Thoracic aorta (tissue), 2 donors: ENCODE measurements at regions not wholly inside any gene's neighbourhood (a gene's known extent, or its start where the extent isn't known, plus 50 kb on each side); places are given as distances from the start of the nearest gene placed in this dataset.

Experiments used
- ATAC-seq: fragments of 150-250 bp; one replicate; pipeline ENCODE4 v1.8.0; 2017; ENCODE audit warnings: low read depth; ENCODE audit not compliant: insufficient number of reproducible peaks, low FRiP score
- DNase-seq: peaks from one replicate; pipeline ENCODE4 v3.0.0-alpha.2; 2020; ENCODE audit warnings: low spot score
- H3K27ac ChIP-seq, 2 donors: fragments of 200-600 bp; sonication (generic); 1 replicate in 1 of 2; 2 replicates in 1 of 2; pipeline ENCODE4 v1.5.1; 2016; ENCODE audit warnings: mild to moderate bottlenecking in 2 of 2, moderate library complexity in 2 of 2
- H3K27me3 ChIP-seq: fragments of 200-600 bp; sonication (generic); replicated peaks from 2 replicates; pipeline ENCODE4 v1.6.0; 2016; ENCODE audit warnings: mild to moderate bottlenecking; ENCODE audit not compliant: insufficient read depth
- H3K36me3 ChIP-seq: fragments of 200-600 bp; sonication (generic); one replicate; pipeline ENCODE4 v1.5.1; 2016
- H3K4me1 ChIP-seq, 2 donors: fragments of 200-600 bp; sonication (generic); 1 replicate in 1 of 2; 2 replicates in 1 of 2; pipeline versions ENCODE4 v1.5.1 to v1.6.0; 2016; ENCODE audit warnings: low read depth in 2 of 2, mild to moderate bottlenecking in 1 of 2; ENCODE audit not compliant: control insufficient read depth in 1 of 2
- H3K4me3 ChIP-seq: fragments of 200-600 bp; sonication (generic); 2 replicates; pipeline ENCODE4 v1.5.1; 2016; ENCODE audit warnings: mild to moderate bottlenecking
- H3K9me3 ChIP-seq: fragments of 200-600 bp; sonication (generic); 2 replicates; pipeline ENCODE4 v1.5.1; 2016
- TF ChIP-seq, protein P1 (sequence below): fragments of 200-600 bp; sonication (generic); IDR thresholded peaks from one replicate; pipeline ENCODE4 v1.5.1; 2019; ENCODE audit warnings: antibody characterized with exemption

DNA sequence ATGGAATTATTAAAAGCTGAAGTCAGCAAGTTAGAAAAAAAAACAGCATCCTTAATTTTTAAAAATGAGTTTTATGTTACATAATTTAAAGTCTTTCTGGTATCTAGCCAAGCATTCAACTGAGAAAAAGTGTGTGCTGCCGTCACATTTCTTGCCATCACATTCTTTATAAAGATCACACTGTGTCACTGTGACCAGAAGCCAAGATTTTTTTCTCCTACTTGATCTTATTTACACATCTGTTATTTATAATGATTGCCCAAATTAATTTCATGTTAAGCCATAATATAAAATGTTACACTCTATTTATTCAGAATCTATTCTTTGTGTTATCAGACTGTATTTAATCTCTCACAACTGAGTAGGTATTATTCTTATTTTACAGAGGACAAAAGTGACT, 1603.7 kb downstream of the PLA2G4A start:
- Histone ChIP-seq H3K9me3 (no peaks in the 10 kb centered on the region), H3K4me1 (no peaks in the 10 kb centered on the region), H3K27me3 (no peaks in the 10 kb centered on the region), H3K4me3 (no peak overlapping the region), H3K36me3 (no peaks in the 10 kb centered on the region), H3K27ac (no peak overlapping the region)
- TF ChIP-seq, protein P1, sequence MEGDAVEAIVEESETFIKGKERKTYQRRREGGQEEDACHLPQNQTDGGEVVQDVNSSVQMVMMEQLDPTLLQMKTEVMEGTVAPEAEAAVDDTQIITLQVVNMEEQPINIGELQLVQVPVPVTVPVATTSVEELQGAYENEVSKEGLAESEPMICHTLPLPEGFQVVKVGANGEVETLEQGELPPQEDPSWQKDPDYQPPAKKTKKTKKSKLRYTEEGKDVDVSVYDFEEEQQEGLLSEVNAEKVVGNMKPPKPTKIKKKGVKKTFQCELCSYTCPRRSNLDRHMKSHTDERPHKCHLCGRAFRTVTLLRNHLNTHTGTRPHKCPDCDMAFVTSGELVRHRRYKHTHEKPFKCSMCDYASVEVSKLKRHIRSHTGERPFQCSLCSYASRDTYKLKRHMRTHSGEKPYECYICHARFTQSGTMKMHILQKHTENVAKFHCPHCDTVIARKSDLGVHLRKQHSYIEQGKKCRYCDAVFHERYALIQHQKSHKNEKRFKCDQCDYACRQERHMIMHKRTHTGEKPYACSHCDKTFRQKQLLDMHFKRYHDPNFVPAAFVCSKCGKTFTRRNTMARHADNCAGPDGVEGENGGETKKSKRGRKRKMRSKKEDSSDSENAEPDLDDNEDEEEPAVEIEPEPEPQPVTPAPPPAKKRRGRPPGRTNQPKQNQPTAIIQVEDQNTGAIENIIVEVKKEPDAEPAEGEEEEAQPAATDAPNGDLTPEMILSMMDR, result no peak
- ATAC-seq, result no peak
- no peak for DNase-seq

DNA sequence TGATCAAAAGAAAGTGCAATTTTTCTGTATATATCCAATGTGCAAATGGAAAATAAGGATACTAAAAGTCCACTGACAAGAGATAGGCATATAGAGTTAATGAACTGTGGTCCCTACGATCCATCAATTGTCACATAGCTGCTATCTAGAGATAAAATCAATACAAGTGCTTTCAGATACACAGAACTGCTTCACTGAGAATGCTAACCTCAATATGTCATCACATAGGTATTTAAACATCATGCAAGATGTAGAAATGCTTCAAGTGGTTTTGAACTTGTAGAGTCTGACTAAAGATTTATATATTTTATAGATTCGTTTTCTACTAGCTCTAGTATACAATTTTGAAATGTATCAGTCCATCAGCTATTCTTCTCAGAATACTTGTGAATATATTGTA, 1604.7 kb downstream of the PLA2G4A start:
- TF ChIP-seq, protein P1, result no peak
- Histone ChIP-seq H3K27me3 (no peaks in the 10 kb centered on the region), H3K9me3 (no peaks in the 10 kb centered on the region), H3K36me3 (no peaks in the 10 kb centered on the region), H3K4me3 (no peak overlapping the region), H3K27ac (no peak overlapping the region), H3K4me1 (no peaks in the 10 kb centered on the region)
- ATAC-seq (no peak), DNase-seq (no peak)

DNA sequence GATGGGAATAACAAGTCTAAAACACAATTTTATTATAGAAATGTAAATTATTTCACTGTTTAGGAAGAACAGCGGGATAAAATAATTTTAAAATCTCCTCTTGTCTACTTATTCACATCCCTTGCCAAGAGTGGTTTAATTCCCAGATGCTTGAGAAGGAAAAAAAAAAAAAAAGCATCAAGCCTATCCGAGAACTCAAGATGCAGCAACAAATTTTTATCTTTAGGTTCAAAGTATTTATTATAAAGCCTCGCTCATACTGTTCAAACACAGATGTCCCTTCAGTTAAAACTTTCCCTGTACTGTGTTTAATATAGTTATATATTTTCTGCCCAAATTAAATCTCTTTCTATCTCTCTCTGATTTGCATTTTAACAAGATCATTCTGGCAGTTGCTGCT, 1615.8 kb downstream of the PLA2G4A start:
- ATAC-seq (no peak), DNase-seq (no peak)
- no peaks in the 10 kb centered on the region for H3K36me3 ChIP-seq
- H3K4me1 ChIP-seq, result no peaks in the 10 kb centered on the region
- no peaks in the 10 kb centered on the region for H3K27me3 ChIP-seq
- no peak overlapping the region for H3K27ac ChIP-seq
- H3K9me3 ChIP-seq, result no peaks in the 10 kb centered on the region
- no peak overlapping the region for H3K4me3 ChIP-seq
- TF ChIP-seq, protein P1, result no peak

DNA sequence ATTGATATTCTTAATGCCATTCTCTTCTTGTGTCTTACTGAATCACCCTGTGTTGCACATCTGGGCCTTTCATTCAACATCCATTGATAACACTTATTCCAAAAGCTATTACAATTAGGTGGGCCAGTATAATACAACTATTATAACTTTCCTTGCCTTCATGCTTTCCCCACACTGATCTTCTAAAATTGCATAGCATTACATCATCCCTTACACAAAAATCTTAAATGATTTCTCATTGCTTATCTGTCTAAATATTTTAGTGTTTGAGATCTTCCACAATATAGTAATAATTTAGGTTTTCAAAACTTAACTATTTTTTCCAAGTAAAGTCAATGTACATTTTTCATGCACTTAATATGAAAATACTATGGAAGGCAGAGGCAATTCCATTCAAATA, 1634.1 kb downstream of the PLA2G4A start:
- DNase-seq (no peak), ATAC-seq (no peak)
- no peak overlapping the region for H3K27ac ChIP-seq
- H3K9me3 ChIP-seq, result no peaks in the 10 kb centered on the region
- no peak overlapping the region for H3K4me3 ChIP-seq
- no peaks in the 10 kb centered on the region for H3K4me1 ChIP-seq
- no peaks in the 10 kb centered on the region for H3K36me3 ChIP-seq
- H3K27me3 ChIP-seq, result no peaks in the 10 kb centered on the region
- TF ChIP-seq, protein P1, result no peak

DNA sequence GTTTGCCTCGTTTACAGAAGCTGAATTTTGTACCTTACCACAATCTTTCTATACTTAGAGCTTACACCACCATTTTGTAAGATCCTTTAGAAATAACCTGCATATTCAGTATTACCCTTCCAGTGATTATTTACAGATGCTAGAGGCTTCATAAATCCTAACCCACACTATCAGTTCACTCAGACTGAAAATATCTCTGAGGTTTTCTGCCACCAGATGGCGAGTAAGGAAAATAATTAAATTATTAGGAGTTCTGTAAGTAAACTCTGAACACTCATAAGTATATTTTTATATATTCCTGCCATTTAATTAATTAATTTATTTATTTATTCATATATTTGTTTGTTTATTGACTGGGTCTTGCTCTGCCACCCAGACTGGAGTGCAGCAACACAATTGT, 1635.2 kb downstream of the PLA2G4A start:
- Histone ChIP-seq H3K4me3 (no peak overlapping the region), H3K27ac (no peak overlapping the region), H3K9me3 (no peaks in the 10 kb centered on the region), H3K4me1 (no peaks in the 10 kb centered on the region), H3K27me3 (no peaks in the 10 kb centered on the region), H3K36me3 (no peaks in the 10 kb centered on the region)
- ATAC-seq, result no peak
- TF ChIP-seq, protein P1, result no peak
- DNase-seq, result no peak
